Activated CD4-positive, alpha-beta T cell treated with anti-CD3 and anti-CD28 coated beads, Interleukin-2, amount 50 U/mL, for 4 hours (primary cell): ENCODE measurements at regions not wholly inside any gene's neighbourhood (a gene's known extent, or its start where the extent isn't known, plus 50 kb on each side); places are given as distances from the start of the nearest gene placed in this dataset.
"Not testable (repeated sequence)": the region's sequence is repeated elsewhere in the genome, so short reads cannot be mapped to it uniquely, and the experiment has no call there.

Experiments used
- DNase-seq, 2 experiments: peaks; one replicate each; pipeline ENCODE4 v3.0.0-alpha.2; 2020

GRCh38 chr14:54261283-54261682, 135.5 kb upstream of the CDKN3 start:
- no peak for DNase-seq

GRCh38 chr14:54266616-54267015, 130.2 kb upstream of the CDKN3 start:
- not testable (repeated sequence) for DNase-seq

GRCh38 chr14:54267172-54267571, 129.6 kb upstream of the CDKN3 start:
- no peak for DNase-seq

GRCh38 chr14:54275997-54276725, 120.6 kb upstream of the CDKN3 start:
- DNase-seq: no peak

GRCh38 chr14:54278087-54278486, 118.7 kb upstream of the CDKN3 start:
- no peak for DNase-seq

- DNase-seq: no peak
Measured at GRCh38 chr14:54278665-54279295, 118.0 kb upstream of the CDKN3 start.

GRCh38 chr14:54282849-54283248, 114.0 kb upstream of the CDKN3 start:
- DNase-seq: no peak

- no peak for DNase-seq
Measured at GRCh38 chr14:54285030-54285429, 111.8 kb upstream of the CDKN3 start.

- no peak for DNase-seq
Measured at GRCh38 chr14:54291491-54292191, 105.2 kb upstream of the CDKN3 start.

- no peak for DNase-seq
Measured at GRCh38 chr14:54294802-54295201, 102.0 kb upstream of the CDKN3 start.

- no peak for DNase-seq
Measured at GRCh38 chr14:54299410-54300363, 97.1 kb upstream of the CDKN3 start.

- DNase-seq: no peak
Measured at GRCh38 chr14:54300881-54301280, 95.9 kb upstream of the CDKN3 start.

- no peak for DNase-seq
Measured at GRCh38 chr14:54301359-54301758, 95.4 kb upstream of the CDKN3 start.

GRCh38 chr14:54306806-54307205, 90.0 kb upstream of the CDKN3 start:
- DNase-seq: no peak

- DNase-seq: no peak
Measured at GRCh38 chr14:54309615-54310014, 87.2 kb upstream of the CDKN3 start.

- DNase-seq: no peak
Measured at GRCh38 chr14:54310151-54310850, 86.5 kb upstream of the CDKN3 start.

- DNase-seq: no peak
Measured at GRCh38 chr14:54310851-54311228, 86.0 kb upstream of the CDKN3 start.

- no peak for DNase-seq
Measured at GRCh38 chr14:54312166-54312801, 84.5 kb upstream of the CDKN3 start.

GRCh38 chr14:54314365-54315104, 82.3 kb upstream of the CDKN3 start:
- DNase-seq: no peak

- no peak for DNase-seq
Measured at GRCh38 chr14:54316652-54317051, 80.2 kb upstream of the CDKN3 start.

GRCh38 chr14:54317391-54317790, 79.4 kb upstream of the CDKN3 start:
- no peak for DNase-seq
